Body of pancreas (tissue), 4 donors: ENCODE measurements at regions not wholly inside any gene's neighbourhood (a gene's known extent, or its start where the extent isn't known, plus 50 kb on each side); places are given as distances from the start of the nearest gene placed in this dataset.

Experiments
- POLR2A ChIP-seq, 3 donors: fragments of 450-650 bp; IDR thresholded peaks; one replicate each; pipeline ENCODE4 v1.6.1; 2016; ENCODE audit warnings: antibody characterized with exemption in 3 of 3, mild to moderate bottlenecking in 2 of 3
- TF ChIP-seq, protein P1 (sequence below), 7 experiments: fragments of 450-650 bp in 4 of 7; fragments of 200-600 bp in 3 of 7; sonication (generic) in 3 of 7; IDR thresholded peaks; one replicate each; pipeline ENCODE4 v1.5.1; 2016 to 2019; ENCODE audit warnings: antibody characterized with exemption in 7 of 7

DNA sequence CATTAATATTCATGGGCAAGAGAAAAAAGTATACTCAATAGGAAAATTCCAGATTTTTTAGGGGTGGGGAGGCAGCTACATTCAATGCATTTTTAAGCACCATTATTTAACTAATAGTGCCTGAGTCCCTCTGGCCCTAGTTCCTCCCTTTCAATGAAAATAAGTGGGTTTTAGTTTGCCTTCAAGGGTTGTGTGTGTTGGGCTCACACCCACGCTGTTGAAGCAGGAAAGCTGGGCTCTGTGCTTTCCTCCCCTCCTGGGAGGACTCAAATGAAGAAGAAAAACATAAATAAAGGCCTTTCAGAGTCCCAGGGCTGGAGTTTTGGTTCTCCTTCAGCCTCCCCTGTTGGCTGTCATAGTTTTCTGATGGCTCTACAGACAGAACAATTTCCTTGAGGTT lies 366.2 kb downstream of the MIAT start:
- TF ChIP-seq, protein P1, sequence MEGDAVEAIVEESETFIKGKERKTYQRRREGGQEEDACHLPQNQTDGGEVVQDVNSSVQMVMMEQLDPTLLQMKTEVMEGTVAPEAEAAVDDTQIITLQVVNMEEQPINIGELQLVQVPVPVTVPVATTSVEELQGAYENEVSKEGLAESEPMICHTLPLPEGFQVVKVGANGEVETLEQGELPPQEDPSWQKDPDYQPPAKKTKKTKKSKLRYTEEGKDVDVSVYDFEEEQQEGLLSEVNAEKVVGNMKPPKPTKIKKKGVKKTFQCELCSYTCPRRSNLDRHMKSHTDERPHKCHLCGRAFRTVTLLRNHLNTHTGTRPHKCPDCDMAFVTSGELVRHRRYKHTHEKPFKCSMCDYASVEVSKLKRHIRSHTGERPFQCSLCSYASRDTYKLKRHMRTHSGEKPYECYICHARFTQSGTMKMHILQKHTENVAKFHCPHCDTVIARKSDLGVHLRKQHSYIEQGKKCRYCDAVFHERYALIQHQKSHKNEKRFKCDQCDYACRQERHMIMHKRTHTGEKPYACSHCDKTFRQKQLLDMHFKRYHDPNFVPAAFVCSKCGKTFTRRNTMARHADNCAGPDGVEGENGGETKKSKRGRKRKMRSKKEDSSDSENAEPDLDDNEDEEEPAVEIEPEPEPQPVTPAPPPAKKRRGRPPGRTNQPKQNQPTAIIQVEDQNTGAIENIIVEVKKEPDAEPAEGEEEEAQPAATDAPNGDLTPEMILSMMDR (IDR thresholded peaks at IDR 0.05): no peak
- no peak for TF ChIP-seq POLR2A (IDR thresholded peaks at IDR 0.05)
